ENCODE measurements at regions not wholly inside any gene's neighbourhood (a gene's known extent, or its start where the extent isn't known, plus 50 kb on each side); places are given as distances from the start of the nearest gene placed in this dataset.

DNA sequence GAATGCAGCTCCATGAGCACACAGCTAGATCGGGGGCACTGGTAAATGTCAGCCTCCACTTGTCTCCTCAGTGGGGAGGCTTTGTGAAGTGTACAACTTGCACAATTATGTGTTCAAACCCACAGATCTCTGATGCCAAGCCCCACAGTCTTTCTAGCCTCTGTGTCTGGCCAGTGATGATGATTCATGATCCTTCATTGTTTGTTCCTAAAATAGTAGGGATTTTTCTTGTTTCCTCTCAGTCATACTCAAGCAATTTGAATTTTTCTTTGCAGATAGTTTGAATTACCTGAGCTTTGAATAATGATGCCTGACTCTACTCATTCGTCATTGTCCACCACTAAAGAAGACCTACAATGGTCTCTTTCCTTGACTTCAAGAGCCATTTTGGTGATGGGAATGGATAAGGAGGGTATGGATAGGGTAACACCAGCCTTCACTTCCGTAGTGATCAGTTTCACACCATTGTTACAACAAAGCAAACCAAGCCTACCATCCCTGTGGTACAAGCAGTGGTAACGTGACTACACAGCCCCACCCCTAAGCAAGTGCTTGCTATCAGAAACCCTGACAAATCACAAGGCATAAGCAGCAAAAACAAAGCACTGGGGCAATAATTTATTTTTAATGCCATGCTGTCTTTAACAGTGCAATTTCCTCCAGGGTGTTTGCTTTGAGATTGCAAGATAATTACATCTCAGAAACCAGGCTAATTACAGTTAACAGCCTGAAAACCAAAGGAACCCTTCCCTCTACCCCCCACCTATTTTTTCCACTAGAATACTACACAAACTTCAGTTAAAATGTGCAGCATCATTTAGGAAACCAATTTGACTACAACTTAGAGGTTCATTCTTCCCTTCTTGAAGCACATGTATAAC is 114.1 kb upstream of the PPP2R3A start:
- no peak for DNase-seq (ENCODE audit: low read depth)
- TF ChIP-seq, protein P1, sequence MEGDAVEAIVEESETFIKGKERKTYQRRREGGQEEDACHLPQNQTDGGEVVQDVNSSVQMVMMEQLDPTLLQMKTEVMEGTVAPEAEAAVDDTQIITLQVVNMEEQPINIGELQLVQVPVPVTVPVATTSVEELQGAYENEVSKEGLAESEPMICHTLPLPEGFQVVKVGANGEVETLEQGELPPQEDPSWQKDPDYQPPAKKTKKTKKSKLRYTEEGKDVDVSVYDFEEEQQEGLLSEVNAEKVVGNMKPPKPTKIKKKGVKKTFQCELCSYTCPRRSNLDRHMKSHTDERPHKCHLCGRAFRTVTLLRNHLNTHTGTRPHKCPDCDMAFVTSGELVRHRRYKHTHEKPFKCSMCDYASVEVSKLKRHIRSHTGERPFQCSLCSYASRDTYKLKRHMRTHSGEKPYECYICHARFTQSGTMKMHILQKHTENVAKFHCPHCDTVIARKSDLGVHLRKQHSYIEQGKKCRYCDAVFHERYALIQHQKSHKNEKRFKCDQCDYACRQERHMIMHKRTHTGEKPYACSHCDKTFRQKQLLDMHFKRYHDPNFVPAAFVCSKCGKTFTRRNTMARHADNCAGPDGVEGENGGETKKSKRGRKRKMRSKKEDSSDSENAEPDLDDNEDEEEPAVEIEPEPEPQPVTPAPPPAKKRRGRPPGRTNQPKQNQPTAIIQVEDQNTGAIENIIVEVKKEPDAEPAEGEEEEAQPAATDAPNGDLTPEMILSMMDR (conservative IDR thresholded peaks at IDR 0.05; ENCODE audit: low read depth, low read length), result no peak
- no peak overlapping the region for H3K4me3 ChIP-seq (ENCODE audit: low read length)

DNA sequence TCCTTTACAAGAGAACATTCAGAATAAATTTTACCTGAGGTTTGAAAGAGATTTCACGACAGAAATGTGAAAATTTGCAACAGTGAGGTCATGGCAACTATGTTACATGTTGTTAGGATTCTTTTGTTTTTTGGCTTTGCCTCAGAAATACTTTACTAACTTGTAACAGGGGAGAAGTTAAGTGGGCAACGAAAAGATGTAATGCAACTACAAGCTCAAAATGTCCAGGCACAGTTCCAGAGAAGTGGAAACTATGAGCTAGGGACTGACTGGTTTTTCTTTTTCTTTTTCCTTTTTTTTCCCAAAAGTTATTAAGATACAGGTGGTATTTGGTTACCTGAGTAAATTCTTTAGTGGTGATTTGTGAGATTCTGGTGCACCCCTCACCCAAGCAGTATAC is 111.5 kb upstream of the PPP2R3A start:
- TF ChIP-seq, protein P1 (conservative IDR thresholded peaks at IDR 0.05; ENCODE audit: low read depth, low read length), result no peak
- DNase-seq (ENCODE audit: low read depth), result no peak
- H3K4me3 ChIP-seq (ENCODE audit: low read length), result no peak overlapping the region

DNA sequence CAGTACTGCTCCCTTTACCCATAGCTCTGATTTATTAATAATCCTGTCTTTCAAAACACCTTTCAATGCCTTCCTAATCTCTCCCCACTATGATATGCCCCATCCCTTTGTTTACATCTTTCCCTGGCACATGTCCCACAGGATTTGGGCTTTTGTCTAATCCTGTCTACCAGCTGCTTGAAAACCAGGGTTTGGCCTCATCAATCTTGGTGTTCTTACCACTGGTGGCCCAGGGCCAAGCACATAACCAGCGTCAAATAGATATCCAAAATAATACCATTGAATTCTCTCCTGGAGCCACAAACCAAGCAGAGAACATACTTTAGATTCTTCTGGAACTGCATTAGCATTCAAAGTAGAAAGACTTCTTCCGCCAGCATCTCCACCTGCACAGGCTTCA is 104.8 kb upstream of the PPP2R3A start:
- no peak overlapping the region for H3K4me3 ChIP-seq (ENCODE audit: low read length)
- no peak for DNase-seq (ENCODE audit: low read depth)
- TF ChIP-seq, protein P1 (conservative IDR thresholded peaks at IDR 0.05; ENCODE audit: low read depth, low read length), result no peak

DNA sequence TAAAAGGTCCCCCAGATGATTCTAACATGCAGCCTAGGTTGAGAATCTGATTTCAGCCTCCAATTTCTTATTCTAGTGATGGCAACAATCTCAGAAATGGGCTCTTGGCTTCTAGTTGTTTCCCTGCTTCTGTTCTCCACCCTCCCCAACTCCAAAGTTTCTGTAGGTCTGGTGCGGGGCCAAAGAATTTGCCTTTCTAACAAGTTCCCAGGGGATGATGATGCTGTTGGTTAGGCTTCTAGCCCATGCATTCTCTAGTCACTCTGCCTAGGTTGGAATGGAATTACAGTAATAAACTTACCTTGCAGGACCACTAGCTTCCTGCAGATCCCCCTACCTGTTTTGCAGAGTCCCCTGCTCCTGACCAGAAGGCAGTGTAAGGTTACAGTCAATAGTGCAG is 103.2 kb upstream of the PPP2R3A start:
- TF ChIP-seq, protein P1 (conservative IDR thresholded peaks at IDR 0.05; ENCODE audit: low read depth, low read length), result no peak
- DNase-seq (ENCODE audit: low read depth), result no peak
- H3K4me3 ChIP-seq (ENCODE audit: low read length), result no peak overlapping the region

DNA sequence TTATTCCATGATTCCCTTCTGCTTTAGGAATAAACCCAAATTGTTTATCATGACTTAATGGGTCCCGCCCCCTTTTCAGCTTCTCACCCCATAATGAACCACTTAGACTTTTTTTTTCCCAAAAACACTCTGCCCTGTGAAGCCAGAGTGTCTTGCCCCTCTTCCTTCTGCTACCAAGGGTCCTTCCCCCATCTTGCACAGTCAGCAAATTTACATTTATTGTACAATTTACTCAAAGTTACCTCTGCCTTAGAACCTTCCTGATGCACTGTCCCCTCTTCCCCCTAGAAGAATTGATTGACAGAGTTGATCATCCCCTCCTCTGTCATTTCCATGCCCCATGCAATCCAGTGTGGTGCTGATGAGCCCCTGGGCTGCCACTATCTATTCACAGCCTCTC is 101.5 kb upstream of the PPP2R3A start:
- TF ChIP-seq, protein P1 (conservative IDR thresholded peaks at IDR 0.05; ENCODE audit: low read depth, low read length), result no peak
- no peak for DNase-seq (ENCODE audit: low read depth)

DNA sequence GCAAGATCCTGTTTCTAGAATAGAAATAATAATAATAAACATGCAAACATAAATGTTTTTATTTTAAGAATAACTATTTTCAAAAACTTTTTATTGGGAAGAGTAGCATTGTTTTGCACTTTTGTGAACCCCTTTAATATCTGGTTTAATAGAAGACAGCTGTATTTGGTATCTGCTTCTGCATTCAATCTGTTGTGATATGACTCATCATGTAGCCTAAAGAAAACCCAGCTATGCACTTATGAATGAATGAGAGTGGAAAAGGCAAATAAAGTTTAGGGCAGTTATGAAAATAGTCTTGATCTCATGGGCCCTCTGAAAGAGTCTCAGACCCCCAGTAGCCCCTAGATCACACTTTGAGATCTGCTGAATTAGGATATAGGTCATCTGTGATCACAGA is 100.4 kb upstream of the PPP2R3A start:
- no peak for DNase-seq (ENCODE audit: low read depth)
- no peak overlapping the region for H3K4me3 ChIP-seq (ENCODE audit: low read length)
- TF ChIP-seq, protein P1 (conservative IDR thresholded peaks at IDR 0.05; ENCODE audit: low read depth, low read length), result no peak

More for the DNA sequence above, 101.5 kb upstream of the PPP2R3A start:
- no peak overlapping the region for H3K4me3 ChIP-seq (ENCODE audit: low read length)

DNA sequence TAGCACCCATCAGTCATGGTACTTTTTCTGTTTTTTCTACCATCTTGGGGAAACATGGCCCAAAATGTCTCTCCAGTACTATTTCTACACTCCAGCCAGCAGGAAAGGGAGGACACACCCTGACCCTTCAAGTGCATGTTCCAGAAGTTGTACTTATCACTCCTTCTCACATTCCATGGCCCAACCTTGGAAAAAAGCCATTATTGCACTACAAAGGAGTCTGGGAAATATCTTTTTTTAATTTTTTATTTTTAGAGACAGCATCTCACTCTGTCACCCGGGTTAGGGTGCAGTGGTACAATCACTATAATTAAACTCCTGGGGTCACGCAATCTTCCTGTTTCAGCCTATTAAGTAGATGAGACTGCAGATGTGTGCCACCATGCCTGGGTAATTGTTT is 100.0 kb upstream of the PPP2R3A start:
- no peak overlapping the region for H3K4me3 ChIP-seq (ENCODE audit: low read length)
- DNase-seq (ENCODE audit: low read depth), result no peak
- TF ChIP-seq, protein P1 (conservative IDR thresholded peaks at IDR 0.05; ENCODE audit: low read depth, low read length), result no peak

Measured in retinal pigment epithelial cell (primary cell).